Vagina (tissue), 2 donors: ENCODE measurements at regions not wholly inside any gene's neighbourhood (a gene's known extent, or its start where the extent isn't known, plus 50 kb on each side); places are given as distances from the start of the nearest gene placed in this dataset.

Source experiments
- DNase-seq, 2 donors: peaks; one replicate each; pipeline ENCODE4 v3.0.0-alpha.2; 2017; ENCODE audit errors: extremely low spot score in 2 of 2
- H3K27ac ChIP-seq: fragments of 200-600 bp; sonication (generic); one replicate; pipeline ENCODE4 v1.5.1; 2019
- H3K27me3 ChIP-seq: fragments of 200-600 bp; sonication (generic); one replicate; pipeline ENCODE4 v1.5.1; 2019
- H3K36me3 ChIP-seq, 2 donors: fragments of 200-600 bp; sonication (generic); one replicate each; pipeline ENCODE4 v1.5.1; 2017 to 2019
- H3K4me1 ChIP-seq: fragments of 200-600 bp; sonication (generic); one replicate; pipeline ENCODE4 v1.5.1; 2019
- H3K4me3 ChIP-seq, 2 donors: fragments of 200-600 bp; sonication (generic); 1 replicate in 1 of 2; 2 replicates in 1 of 2; pipeline ENCODE4 v1.5.1; 2016 to 2019
- H3K9me3 ChIP-seq: fragments of 200-600 bp; sonication (generic); one replicate; pipeline ENCODE4 v1.5.1; 2019
- POLR2A ChIP-seq, 2 donors: fragments of 450-650 bp; IDR thresholded peaks; one replicate each; pipeline ENCODE4 v1.6.1; 2017; ENCODE audit warnings: antibody characterized with exemption in 2 of 2, mild to moderate bottlenecking in 2 of 2, moderate library complexity in 2 of 2
- POLR2AphosphoS5 ChIP-seq, 2 donors: sonication (generic); formaldehyde crosslinking; IDR thresholded peaks; one replicate each; pipeline ENCODE4 v1.9.0; 2017; ENCODE audit warnings: antibody characterized with exemption in 2 of 2, mild to moderate bottlenecking in 2 of 2, low read depth in 1 of 2; ENCODE audit not compliant: insufficient read depth in 1 of 2
- intact Hi-C: fragments of 100-400 bp; cut with DNase I; formaldehyde crosslinking; loops from one replicate; pipeline ENCODE4 v1.15.1; 2023
- TF ChIP-seq, protein P1 (sequence below), 3 experiments: fragments of 450-650 bp in 2 of 3; fragments of 200-600 bp in 1 of 3; sonication (generic) in 1 of 3; IDR thresholded peaks; one replicate each; pipeline ENCODE4 v1.5.1; 2017 to 2019; ENCODE audit warnings: antibody characterized with exemption in 3 of 3, mild to moderate bottlenecking in 2 of 3, moderate library complexity in 2 of 3

GRCh38 chr18:14919666-14920065 lies 171.7 kb downstream of the ANKRD30B start:
- TF ChIP-seq, protein P1, sequence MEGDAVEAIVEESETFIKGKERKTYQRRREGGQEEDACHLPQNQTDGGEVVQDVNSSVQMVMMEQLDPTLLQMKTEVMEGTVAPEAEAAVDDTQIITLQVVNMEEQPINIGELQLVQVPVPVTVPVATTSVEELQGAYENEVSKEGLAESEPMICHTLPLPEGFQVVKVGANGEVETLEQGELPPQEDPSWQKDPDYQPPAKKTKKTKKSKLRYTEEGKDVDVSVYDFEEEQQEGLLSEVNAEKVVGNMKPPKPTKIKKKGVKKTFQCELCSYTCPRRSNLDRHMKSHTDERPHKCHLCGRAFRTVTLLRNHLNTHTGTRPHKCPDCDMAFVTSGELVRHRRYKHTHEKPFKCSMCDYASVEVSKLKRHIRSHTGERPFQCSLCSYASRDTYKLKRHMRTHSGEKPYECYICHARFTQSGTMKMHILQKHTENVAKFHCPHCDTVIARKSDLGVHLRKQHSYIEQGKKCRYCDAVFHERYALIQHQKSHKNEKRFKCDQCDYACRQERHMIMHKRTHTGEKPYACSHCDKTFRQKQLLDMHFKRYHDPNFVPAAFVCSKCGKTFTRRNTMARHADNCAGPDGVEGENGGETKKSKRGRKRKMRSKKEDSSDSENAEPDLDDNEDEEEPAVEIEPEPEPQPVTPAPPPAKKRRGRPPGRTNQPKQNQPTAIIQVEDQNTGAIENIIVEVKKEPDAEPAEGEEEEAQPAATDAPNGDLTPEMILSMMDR (IDR thresholded peaks at IDR 0.05) = no peak
- TF ChIP-seq POLR2A (IDR thresholded peaks at IDR 0.05) = no peak
- TF ChIP-seq POLR2AphosphoS5 (IDR thresholded peaks at IDR 0.05; ENCODE audit: insufficient read depth in 1 of 2, low read depth in 1 of 2) = no peak
- DNase-seq = peak; percentile 74 to 79
- no peak overlapping the region for H3K4me3 ChIP-seq
- H3K27me3 ChIP-seq = no peaks in the 10 kb centered on the region
- intact Hi-C loops = no loop called here
- no peaks in the 10 kb centered on the region for H3K9me3 ChIP-seq
- H3K27ac ChIP-seq = no peak overlapping the region
- no peaks in the 10 kb centered on the region for H3K36me3 ChIP-seq
- no peaks in the 10 kb centered on the region for H3K4me1 ChIP-seq

- Histone ChIP-seq H3K36me3 (no peaks in the 10 kb centered on the region), H3K27me3 (no peaks in the 10 kb centered on the region), H3K9me3 (no peaks in the 10 kb centered on the region), H3K4me3 (no peak overlapping the region), H3K4me1 (no peaks in the 10 kb centered on the region), H3K27ac (no peak overlapping the region)
- intact Hi-C loops = no loop called here
- peak; percentile 40 to 69 for DNase-seq
- TF ChIP-seq POLR2A (IDR thresholded peaks at IDR 0.05) = no peak
- no peak for TF ChIP-seq POLR2AphosphoS5 (IDR thresholded peaks at IDR 0.05; ENCODE audit: insufficient read depth in 1 of 2, low read depth in 1 of 2)
- TF ChIP-seq, protein P1 (IDR thresholded peaks at IDR 0.05) = no peak
Observed at GRCh38 chr18:14921031-14921430, 173.1 kb downstream of the ANKRD30B start.

- peak in 1 of 2 donors; percentile 6 for DNase-seq
- TF ChIP-seq, protein P1 (IDR thresholded peaks at IDR 0.05) = no peak
- TF ChIP-seq POLR2AphosphoS5 (IDR thresholded peaks at IDR 0.05; ENCODE audit: insufficient read depth in 1 of 2, low read depth in 1 of 2) (no peak), POLR2A (IDR thresholded peaks at IDR 0.05) (no peak)
- Histone ChIP-seq H3K4me3 (no peak overlapping the region), H3K27ac (no peak overlapping the region), H3K9me3 (no peaks in the 10 kb centered on the region), H3K36me3 (no peaks in the 10 kb centered on the region), H3K27me3 (no peaks in the 10 kb centered on the region), H3K4me1 (no peaks in the 10 kb centered on the region)
- intact Hi-C loops = no loop called here
Observed at GRCh38 chr18:14921547-14921946, 173.6 kb downstream of the ANKRD30B start.

DNA sequence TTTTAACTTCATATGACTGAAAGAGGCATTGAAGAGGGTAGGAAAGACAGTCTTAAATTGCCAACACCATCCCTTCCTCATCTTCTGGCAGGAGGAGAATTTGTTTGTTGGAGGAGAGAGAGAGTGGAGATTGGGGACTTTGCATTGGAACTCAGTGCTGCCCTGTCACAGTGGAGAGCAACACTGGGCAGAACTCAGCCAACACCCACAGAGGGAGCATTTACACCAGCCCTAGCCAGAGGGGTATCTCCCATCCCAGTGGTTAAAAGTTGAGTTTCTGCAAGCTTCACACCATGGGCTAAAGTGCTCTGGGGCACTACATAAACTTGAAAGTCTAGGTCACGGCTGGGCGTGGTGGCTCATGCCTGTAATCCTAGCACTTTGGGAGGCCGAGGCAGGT lies 174.1 kb downstream of the ANKRD30B start:
- no peaks in the 10 kb centered on the region for H3K36me3 ChIP-seq
- H3K4me1 ChIP-seq = no peaks in the 10 kb centered on the region
- DNase-seq = peak; percentile 25 to 64
- TF ChIP-seq POLR2A (IDR thresholded peaks at IDR 0.05) (no peak), POLR2AphosphoS5 (IDR thresholded peaks at IDR 0.05; ENCODE audit: insufficient read depth in 1 of 2, low read depth in 1 of 2) (no peak)
- TF ChIP-seq, protein P1 (IDR thresholded peaks at IDR 0.05) = no peak
- no peaks in the 10 kb centered on the region for H3K27me3 ChIP-seq
- H3K27ac ChIP-seq = no peak overlapping the region
- intact Hi-C loops = no loop called here
- H3K9me3 ChIP-seq = no peaks in the 10 kb centered on the region
- no peak overlapping the region for H3K4me3 ChIP-seq

- intact Hi-C loops = no loop called here
- DNase-seq = peak; percentile 77 to 89
- Histone ChIP-seq H3K4me3 (no peak overlapping the region), H3K9me3 (no peaks in the 10 kb centered on the region), H3K27me3 (no peaks in the 10 kb centered on the region), H3K4me1 (no peaks in the 10 kb centered on the region), H3K27ac (no peak overlapping the region), H3K36me3 (no peaks in the 10 kb centered on the region)
- TF ChIP-seq POLR2AphosphoS5 (IDR thresholded peaks at IDR 0.05; ENCODE audit: insufficient read depth in 1 of 2, low read depth in 1 of 2) = no peak
- no peak for TF ChIP-seq POLR2A (IDR thresholded peaks at IDR 0.05)
- TF ChIP-seq, protein P1 (IDR thresholded peaks at IDR 0.05) = no peak
Observed at GRCh38 chr18:14922965-14923565, 175.1 kb downstream of the ANKRD30B start.
